Uterus (tissue), 3 donors: ENCODE measurements at regions not wholly inside any gene's neighbourhood (a gene's known extent, or its start where the extent isn't known, plus 50 kb on each side); places are given as distances from the start of the nearest gene placed in this dataset.

ENCODE experiments used
- DNase-seq, 2 donors: peaks; one replicate each; pipeline ENCODE4 v3.0.0-alpha.2; 2019 to 2020
- H3K27ac ChIP-seq, 2 donors: fragments of 200-600 bp; sonication (generic); 1 replicate in 1 of 2; 2 replicates in 1 of 2; pipeline ENCODE4 v1.5.1; 2016 to 2018
- H3K27me3 ChIP-seq, 2 donors: fragments of 200-600 bp; sonication (generic); one replicate each; pipeline ENCODE4 v1.5.1; 2018 to 2019; ENCODE audit warnings: control low read depth in 1 of 2
- H3K36me3 ChIP-seq, 2 donors: fragments of 200-600 bp; sonication (generic); one replicate each; pipeline ENCODE4 v1.5.1; 2019; ENCODE audit warnings: control low read depth in 1 of 2
- H3K4me1 ChIP-seq, 2 donors: fragments of 200-600 bp; sonication (generic); one replicate each; pipeline ENCODE4 v1.5.1; 2018 to 2019; ENCODE audit warnings: control low read depth in 1 of 2
- H3K4me3 ChIP-seq, 2 donors: fragments of 200-600 bp; sonication (generic); 1 replicate in 1 of 2; 2 replicates in 1 of 2; pipeline ENCODE4 v1.5.1; 2018 to 2019; ENCODE audit warnings: mild to moderate bottlenecking in 1 of 2
- H3K9me3 ChIP-seq, 2 donors: fragments of 200-600 bp; sonication (generic); one replicate each; pipeline ENCODE4 v1.5.1; 2019; ENCODE audit warnings: control low read depth in 1 of 2
- POLR2A ChIP-seq, 2 donors: fragments of 450-650 bp; IDR thresholded peaks; one replicate each; pipeline ENCODE4 v1.6.1; 2016; ENCODE audit warnings: antibody characterized with exemption in 2 of 2, mild to moderate bottlenecking in 1 of 2, moderate library complexity in 1 of 2
- intact Hi-C: fragments of 100-400 bp; cut with DNase I; formaldehyde crosslinking; loops from one replicate; pipeline ENCODE4 v1.15.1; 2023; ENCODE audit warnings: low total_unique reads
- TF ChIP-seq, protein P1 (sequence below), 4 experiments: fragments of 200-600 bp in 2 of 4; fragments of 450-650 bp in 2 of 4; sonication (generic) in 2 of 4; IDR thresholded peaks; one replicate each; pipeline ENCODE4 v1.5.1; 2016 to 2019; ENCODE audit warnings: antibody characterized with exemption in 4 of 4, mild to moderate bottlenecking in 2 of 4, moderate library complexity in 1 of 4
- donor health status: DM: yes; HTN: yes; CAD: no.

DNA sequence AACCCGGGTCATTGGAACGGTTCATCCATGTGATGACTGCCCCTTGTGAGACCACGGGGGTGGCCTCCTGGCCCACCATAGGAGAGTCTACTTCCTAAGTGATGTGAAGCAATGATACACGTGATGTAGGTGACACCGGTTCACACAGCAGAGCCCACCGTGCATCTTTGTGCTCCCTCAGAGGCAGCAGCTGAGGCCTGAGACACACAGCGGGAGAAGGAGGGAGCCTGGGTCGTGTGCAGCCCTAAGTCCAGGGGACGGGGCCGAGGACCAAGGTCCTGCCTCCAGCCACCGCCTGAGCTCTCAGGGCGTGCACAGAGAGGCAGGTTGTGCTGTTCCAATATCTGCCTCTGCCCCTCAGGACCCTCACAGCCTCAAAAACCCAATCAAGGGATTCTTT is 377.2 kb upstream of the SALL3 start:
- intact Hi-C loops, result no loop called here
- no peaks in the 10 kb centered on the region for H3K4me1 ChIP-seq
- H3K9me3 ChIP-seq, result no peaks in the 10 kb centered on the region
- H3K27ac ChIP-seq, result no peak overlapping the region
- DNase-seq, result no peak
- no peaks in the 10 kb centered on the region for H3K27me3 ChIP-seq
- H3K4me3 ChIP-seq, result no peak overlapping the region
- H3K36me3 ChIP-seq, result no peaks in the 10 kb centered on the region
- TF ChIP-seq, protein P1, sequence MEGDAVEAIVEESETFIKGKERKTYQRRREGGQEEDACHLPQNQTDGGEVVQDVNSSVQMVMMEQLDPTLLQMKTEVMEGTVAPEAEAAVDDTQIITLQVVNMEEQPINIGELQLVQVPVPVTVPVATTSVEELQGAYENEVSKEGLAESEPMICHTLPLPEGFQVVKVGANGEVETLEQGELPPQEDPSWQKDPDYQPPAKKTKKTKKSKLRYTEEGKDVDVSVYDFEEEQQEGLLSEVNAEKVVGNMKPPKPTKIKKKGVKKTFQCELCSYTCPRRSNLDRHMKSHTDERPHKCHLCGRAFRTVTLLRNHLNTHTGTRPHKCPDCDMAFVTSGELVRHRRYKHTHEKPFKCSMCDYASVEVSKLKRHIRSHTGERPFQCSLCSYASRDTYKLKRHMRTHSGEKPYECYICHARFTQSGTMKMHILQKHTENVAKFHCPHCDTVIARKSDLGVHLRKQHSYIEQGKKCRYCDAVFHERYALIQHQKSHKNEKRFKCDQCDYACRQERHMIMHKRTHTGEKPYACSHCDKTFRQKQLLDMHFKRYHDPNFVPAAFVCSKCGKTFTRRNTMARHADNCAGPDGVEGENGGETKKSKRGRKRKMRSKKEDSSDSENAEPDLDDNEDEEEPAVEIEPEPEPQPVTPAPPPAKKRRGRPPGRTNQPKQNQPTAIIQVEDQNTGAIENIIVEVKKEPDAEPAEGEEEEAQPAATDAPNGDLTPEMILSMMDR (IDR thresholded peaks at IDR 0.05), result no peak
- TF ChIP-seq POLR2A (IDR thresholded peaks at IDR 0.05), result no peak

DNA sequence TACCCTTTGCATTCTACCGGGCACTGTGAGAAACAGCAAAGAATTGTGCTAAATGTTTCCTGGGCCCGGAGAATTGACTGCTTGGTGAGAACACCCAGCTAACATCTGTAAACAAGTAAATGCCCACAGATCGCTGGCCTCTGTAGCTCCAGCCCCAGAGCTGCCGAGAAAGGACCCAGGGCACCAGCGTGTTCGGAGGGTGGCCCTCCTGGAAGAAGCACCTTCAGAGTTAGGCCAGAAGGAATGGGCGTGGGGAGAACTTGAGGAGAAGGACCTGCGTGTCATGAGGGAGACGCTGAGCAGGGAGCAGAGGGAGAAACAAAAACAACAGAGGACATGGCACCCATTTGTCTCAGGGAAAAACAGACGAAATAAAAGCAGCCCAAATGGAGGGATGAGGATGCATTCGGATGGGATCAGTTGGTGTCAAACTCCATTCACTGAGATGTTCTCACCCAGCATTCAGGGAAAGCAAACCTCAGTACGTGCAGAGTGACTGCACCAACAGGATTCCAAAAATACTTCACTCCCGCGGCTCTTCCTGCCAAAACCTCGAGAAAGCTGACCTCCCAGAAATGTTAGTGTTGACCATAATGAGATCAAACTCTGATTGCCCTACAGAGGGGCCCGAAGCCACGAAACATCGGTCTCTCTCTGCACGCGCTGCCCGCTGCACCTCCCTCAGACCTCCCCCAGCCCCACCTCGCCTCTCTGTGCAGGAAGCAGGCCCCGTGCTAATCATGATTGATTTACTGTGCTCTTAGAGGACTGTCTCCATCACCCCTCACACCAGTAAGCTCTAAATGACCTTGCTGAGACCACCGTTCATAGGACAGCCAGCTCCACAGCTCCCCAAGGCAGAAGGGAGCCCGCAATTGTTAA is 376.3 kb upstream of the SALL3 start:
- Histone ChIP-seq H3K27me3 (no peaks in the 10 kb centered on the region), H3K4me3 (no peak overlapping the region), H3K4me1 (no peaks in the 10 kb centered on the region), H3K36me3 (no peaks in the 10 kb centered on the region), H3K27ac (no peak overlapping the region), H3K9me3 (no peaks in the 10 kb centered on the region)
- TF ChIP-seq, protein P1 (IDR thresholded peaks at IDR 0.05), result no peak
- no peak for TF ChIP-seq POLR2A (IDR thresholded peaks at IDR 0.05)
- DNase-seq, result no peak
- intact Hi-C loops, result no loop called here

DNA sequence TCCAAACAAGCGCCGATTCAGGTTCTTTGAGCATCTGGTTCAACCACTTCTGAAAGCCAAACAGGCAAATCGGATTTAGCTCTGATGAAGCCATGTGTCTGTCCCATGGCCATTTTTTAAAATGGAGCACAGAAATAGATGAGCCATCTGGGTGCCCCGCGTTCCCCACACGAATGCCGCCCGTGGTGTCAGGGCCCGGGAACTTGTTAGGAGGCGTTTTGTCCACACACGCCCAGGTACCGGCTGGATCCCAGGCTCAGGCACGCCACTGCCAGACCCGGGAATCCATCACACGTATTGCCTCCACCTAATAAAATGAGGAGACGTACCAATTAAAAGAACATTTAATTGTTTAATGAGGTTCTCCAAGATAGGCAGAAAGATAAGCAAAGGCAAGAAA is 374.4 kb upstream of the SALL3 start:
- no peaks in the 10 kb centered on the region for H3K27me3 ChIP-seq
- H3K9me3 ChIP-seq, result no peaks in the 10 kb centered on the region
- intact Hi-C loops, result no loop called here
- no peak for TF ChIP-seq POLR2A (IDR thresholded peaks at IDR 0.05)
- TF ChIP-seq, protein P1 (IDR thresholded peaks at IDR 0.05), result no peak
- no peak overlapping the region for H3K4me3 ChIP-seq
- H3K27ac ChIP-seq, result no peak overlapping the region
- H3K4me1 ChIP-seq, result no peaks in the 10 kb centered on the region
- no peak for DNase-seq
- H3K36me3 ChIP-seq, result no peaks in the 10 kb centered on the region

GRCh38 chr18:78607221-78607620 is 372.4 kb upstream of the SALL3 start:
- H3K4me1 ChIP-seq, result no peaks in the 10 kb centered on the region
- no peak for DNase-seq
- no peaks in the 10 kb centered on the region for H3K9me3 ChIP-seq
- intact Hi-C loops, result no loop called here
- no peaks in the 10 kb centered on the region for H3K36me3 ChIP-seq
- TF ChIP-seq, protein P1 (IDR thresholded peaks at IDR 0.05), result no peak
- no peak for TF ChIP-seq POLR2A (IDR thresholded peaks at IDR 0.05)
- H3K4me3 ChIP-seq, result no peak overlapping the region
- no peaks in the 10 kb centered on the region for H3K27me3 ChIP-seq
- no peak overlapping the region for H3K27ac ChIP-seq

DNA sequence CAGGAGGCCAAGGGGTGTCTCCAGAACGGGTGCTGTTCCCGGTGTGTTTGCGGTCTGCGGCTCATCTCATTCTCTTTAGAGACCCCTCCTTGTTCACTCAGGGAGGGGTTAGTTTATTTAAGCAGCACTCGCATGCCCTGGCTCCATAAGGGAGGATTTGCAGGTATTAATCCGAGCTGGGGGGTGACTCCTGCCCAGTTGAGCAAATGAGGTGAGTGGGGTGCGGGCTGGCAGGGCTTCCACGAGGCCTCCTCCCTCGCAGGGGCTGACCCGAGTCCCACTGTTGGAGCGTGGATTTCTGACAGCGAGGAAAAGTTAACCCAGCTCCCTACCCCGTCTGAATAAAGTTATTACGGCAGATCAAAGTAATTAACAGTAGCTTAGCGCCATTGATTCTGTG is 371.8 kb upstream of the SALL3 start:
- H3K4me1 ChIP-seq, result no peaks in the 10 kb centered on the region
- DNase-seq, result no peak

More for the DNA sequence above, 371.8 kb upstream of the SALL3 start:
- H3K9me3 ChIP-seq, result no peaks in the 10 kb centered on the region
- no peak overlapping the region for H3K27ac ChIP-seq
- no peaks in the 10 kb centered on the region for H3K27me3 ChIP-seq
- H3K36me3 ChIP-seq, result no peaks in the 10 kb centered on the region
- intact Hi-C loops, result no loop called here
- TF ChIP-seq, protein P1 (IDR thresholded peaks at IDR 0.05), result no peak
- no peak for TF ChIP-seq POLR2A (IDR thresholded peaks at IDR 0.05)
- H3K4me3 ChIP-seq, result no peak overlapping the region
